K562 (cell line): ENCODE measurements at regions not wholly inside any gene's neighbourhood (a gene's known extent, or its start where the extent isn't known, plus 50 kb on each side); places are given as distances from the start of the nearest gene placed in this dataset.

ENCODE experiments used
- GABPA ChIP-seq: fragments of 200-800 bp; sonication (Bioruptor generic); conservative IDR thresholded peaks from 2 replicates; pipeline ENCODE4 v1.6.1; 2016; ENCODE audit warnings: low read depth, missing genetic modification characterization, missing compliant biosample characterization
- KDM4B ChIP-seq, 2 experiments: fragments of 450-650 bp in 1 of 2; sonication (generic) in 1 of 2; IDR thresholded peaks; 2 replicates each; pipeline ENCODE4 v1.6.1; 2016 to 2017; ENCODE audit warnings: borderline replicate concordance in 2 of 2, antibody characterized with exemption in 1 of 2, low read depth in 1 of 2, mild to moderate bottlenecking in 1 of 2
- NFIC ChIP-seq: fragments of 450-650 bp; IDR thresholded peaks from 2 replicates; pipeline ENCODE4 v1.6.1; 2017; ENCODE audit warnings: mild to moderate bottlenecking, inconsistent platforms
- SMAD1 ChIP-seq: fragments of 150-350 bp; IDR thresholded peaks from 2 replicates; pipeline ENCODE4 v1.6.1; 2014; ENCODE audit warnings: low read length, low read depth; ENCODE audit not compliant: partially characterized antibody
- TAF7 ChIP-seq: fragments of 450-650 bp; IDR thresholded peaks from 2 replicates; pipeline ENCODE4 v1.6.1; 2016; ENCODE audit warnings: missing genetic modification characterization, missing compliant biosample characterization
- TF ChIP-seq, protein P1 (sequence below), 3 experiments: IDR thresholded peaks in 2 of 3; conservative IDR thresholded peaks in 1 of 3; 2 replicates each; pipeline ENCODE4 v1.5.1; 2011 to 2012; ENCODE audit warnings: low read length in 3 of 3, mild to moderate bottlenecking in 3 of 3, control low read depth in 2 of 3, improper control_type of control experiment in 1 of 3, inconsistent platforms in 1 of 3, low read depth in 1 of 3, mixed read lengths in 1 of 3, moderate library complexity in 1 of 3; ENCODE audit not compliant: insufficient read depth in 2 of 3
- TF ChIP-seq, protein P2 (sequence below): fragments of 450-650 bp; IDR thresholded peaks from 2 replicates; pipeline ENCODE4 v1.6.1; 2016; ENCODE audit warnings: low read depth

DNA sequence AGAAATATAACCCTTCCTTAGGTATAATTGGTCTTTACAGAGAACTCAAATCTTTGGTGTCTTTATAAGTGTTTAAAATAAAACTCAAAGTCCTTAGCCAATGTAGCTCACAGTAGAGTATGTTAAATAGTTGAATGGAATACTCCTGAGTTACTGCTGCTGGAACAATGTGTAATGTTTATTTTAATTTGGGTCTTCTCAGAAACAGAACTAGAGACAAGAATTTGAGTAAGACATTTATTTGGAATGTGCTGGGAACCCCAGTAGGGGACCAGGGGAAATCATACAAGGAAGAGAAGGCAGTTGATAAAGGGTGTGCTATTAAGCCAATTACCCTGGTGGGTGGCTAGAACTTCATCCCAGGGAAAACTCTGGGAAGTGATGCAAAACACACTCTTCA lies 240.4 kb upstream of the LDB2 start:
- TF ChIP-seq, protein P1, sequence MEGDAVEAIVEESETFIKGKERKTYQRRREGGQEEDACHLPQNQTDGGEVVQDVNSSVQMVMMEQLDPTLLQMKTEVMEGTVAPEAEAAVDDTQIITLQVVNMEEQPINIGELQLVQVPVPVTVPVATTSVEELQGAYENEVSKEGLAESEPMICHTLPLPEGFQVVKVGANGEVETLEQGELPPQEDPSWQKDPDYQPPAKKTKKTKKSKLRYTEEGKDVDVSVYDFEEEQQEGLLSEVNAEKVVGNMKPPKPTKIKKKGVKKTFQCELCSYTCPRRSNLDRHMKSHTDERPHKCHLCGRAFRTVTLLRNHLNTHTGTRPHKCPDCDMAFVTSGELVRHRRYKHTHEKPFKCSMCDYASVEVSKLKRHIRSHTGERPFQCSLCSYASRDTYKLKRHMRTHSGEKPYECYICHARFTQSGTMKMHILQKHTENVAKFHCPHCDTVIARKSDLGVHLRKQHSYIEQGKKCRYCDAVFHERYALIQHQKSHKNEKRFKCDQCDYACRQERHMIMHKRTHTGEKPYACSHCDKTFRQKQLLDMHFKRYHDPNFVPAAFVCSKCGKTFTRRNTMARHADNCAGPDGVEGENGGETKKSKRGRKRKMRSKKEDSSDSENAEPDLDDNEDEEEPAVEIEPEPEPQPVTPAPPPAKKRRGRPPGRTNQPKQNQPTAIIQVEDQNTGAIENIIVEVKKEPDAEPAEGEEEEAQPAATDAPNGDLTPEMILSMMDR (IDR thresholded peaks at IDR 0.05 in 2 of 3, conservative IDR thresholded peaks at IDR 0.05 in 1 of 3; ENCODE audit: insufficient read depth in 2 of 3, low read depth in 1 of 3, low read length in 3 of 3): no peak
- no peak for TF ChIP-seq KDM4B (IDR thresholded peaks at IDR 0.05; ENCODE audit: borderline replicate concordance in 2 of 2, low read depth in 1 of 2)
- TF ChIP-seq NFIC: no peak
- TF ChIP-seq, protein P2, sequence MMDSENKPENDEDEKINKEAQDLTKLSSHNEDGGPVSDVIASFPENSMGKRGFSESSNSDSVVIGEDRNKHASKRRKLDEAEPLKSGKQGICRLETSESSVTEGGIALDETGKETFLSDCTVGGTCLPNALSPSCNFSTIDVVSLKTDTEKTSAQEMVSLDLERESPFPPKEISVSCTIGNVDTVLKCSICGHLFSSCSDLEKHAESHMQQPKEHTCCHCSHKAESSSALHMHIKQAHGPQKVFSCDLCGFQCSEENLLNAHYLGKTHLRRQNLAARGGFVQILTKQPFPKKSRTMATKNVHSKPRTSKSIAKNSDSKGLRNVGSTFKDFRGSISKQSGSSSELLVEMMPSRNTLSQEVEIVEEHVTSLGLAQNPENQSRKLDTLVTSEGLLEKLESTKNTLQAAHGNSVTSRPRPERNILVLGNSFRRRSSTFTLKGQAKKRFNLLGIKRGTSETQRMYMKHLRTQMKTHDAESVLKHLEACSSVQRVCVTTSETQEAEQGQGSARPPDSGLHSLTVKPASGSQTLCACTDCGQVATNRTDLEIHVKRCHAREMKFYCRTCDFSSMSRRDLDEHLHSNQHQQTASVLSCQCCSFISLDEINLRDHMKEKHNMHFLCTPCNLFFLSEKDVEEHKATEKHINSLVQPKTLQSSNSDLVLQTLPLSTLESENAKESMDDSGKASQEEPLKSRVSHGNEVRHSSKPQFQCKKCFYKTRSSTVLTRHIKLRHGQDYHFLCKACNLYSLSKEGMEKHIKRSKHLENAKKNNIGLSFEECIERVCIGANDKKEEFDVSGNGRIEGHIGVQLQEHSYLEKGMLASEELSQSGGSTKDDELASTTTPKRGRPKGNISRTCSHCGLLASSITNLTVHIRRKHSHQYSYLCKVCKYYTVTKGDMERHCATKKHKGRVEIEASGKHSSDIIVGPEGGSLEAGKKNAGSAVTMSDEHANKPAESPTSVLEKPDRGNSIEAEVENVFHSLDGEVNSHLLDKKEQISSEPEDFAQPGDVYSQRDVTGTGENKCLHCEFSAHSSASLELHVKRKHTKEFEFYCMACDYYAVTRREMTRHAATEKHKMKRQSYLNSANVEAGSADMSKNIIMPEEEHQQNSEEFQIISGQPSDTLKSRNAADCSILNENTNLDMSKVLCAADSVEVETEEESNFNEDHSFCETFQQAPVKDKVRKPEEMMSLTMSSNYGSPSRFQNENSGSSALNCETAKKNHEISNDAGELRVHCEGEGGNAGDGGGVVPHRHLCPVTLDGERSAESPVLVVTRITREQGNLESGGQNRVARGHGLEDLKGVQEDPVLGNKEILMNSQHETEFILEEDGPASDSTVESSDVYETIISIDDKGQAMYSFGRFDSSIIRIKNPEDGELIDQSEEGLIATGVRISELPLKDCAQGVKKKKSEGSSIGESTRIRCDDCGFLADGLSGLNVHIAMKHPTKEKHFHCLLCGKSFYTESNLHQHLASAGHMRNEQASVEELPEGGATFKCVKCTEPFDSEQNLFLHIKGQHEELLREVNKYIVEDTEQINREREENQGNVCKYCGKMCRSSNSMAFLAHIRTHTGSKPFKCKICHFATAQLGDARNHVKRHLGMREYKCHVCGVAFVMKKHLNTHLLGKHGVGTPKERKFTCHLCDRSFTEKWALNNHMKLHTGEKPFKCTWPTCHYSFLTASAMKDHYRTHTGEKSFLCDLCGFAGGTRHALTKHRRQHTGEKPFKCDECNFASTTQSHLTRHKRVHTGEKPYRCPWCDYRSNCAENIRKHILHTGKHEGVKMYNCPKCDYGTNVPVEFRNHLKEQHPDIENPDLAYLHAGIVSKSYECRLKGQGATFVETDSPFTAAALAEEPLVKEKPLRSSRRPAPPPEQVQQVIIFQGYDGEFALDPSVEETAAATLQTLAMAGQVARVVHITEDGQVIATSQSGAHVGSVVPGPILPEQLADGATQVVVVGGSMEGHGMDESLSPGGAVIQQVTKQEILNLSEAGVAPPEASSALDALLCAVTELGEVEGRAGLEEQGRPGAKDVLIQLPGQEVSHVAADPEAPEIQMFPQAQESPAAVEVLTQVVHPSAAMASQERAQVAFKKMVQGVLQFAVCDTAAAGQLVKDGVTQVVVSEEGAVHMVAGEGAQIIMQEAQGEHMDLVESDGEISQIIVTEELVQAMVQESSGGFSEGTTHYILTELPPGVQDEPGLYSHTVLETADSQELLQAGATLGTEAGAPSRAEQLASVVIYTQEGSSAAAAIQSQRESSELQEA: no peak
- no peak for TF ChIP-seq SMAD1
- TF ChIP-seq GABPA (tag): no peak
- no peak for TF ChIP-seq TAF7
